Activated T-helper 2 cell treated with anti-CD3 and anti-CD28 coated beads, Interferon-gamma antibody, Interleukin-2, Interleukin-4, amounts not matched to agents 10 μg/mL and 5 μg/mL and 100 μg/mL, durations not matched to agents 14 hours and 24 hours and 36 hours (primary cell): ENCODE measurements at regions not wholly inside any gene's neighbourhood (a gene's known extent, or its start where the extent isn't known, plus 50 kb on each side); places are given as distances from the start of the nearest gene placed in this dataset.
"Not testable (repeated sequence)": the region's sequence is repeated elsewhere in the genome, so short reads cannot be mapped to it uniquely, and the experiment has no call there.

Experiments
- DNase-seq: peaks from one replicate; pipeline ENCODE4 v3.0.0; 2021; ENCODE audit warnings: low spot score
- H3K27ac Mint-ChIP-seq: one replicate; pipeline ENCODE4 v1.8.0; 2021; ENCODE audit warnings: mixed read lengths
- H3K27me3 Mint-ChIP-seq: one replicate; pipeline ENCODE4 v1.8.0; 2021; ENCODE audit warnings: low read depth, mixed read lengths
- H3K36me3 Mint-ChIP-seq: one replicate; pipeline ENCODE4 v1.8.0; 2021; ENCODE audit warnings: low read depth, mixed read lengths
- H3K4me1 Mint-ChIP-seq: one replicate; pipeline ENCODE4 v1.8.0; 2021; ENCODE audit warnings: low read depth, mixed read lengths
- H3K4me3 Mint-ChIP-seq: one replicate; pipeline ENCODE4 v1.8.0; 2021; ENCODE audit warnings: low read depth, mild to moderate bottlenecking, moderate library complexity, mixed read lengths
- H3K9me3 Mint-ChIP-seq: one replicate; pipeline ENCODE4 v1.8.0; 2021; ENCODE audit warnings: mixed read lengths
- intact Hi-C: fragments of 100-400 bp; cut with micrococcal nuclease; formaldehyde crosslinking; loops from one replicate; pipeline ENCODE4 v1.15.1; 2023

DNA sequence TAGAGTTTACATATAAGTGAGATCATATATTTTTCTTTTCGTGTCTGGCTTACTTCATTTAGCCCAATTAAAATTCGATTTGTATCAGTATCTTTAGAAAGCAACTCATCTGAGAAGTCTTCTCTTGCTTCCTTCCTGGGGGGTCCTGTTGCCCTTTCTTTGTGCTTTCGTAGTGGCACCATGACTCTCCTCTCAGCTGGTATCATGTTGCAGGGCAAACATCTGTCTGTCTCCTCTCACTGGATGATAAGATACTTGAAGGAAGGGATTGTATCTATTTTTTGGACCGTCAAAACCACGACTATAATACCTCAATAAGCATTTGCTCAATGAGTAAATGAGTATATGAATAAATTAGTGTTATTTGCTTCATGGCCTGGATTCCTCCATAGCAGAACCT is 382.5 kb upstream of the SORCS1 start:
- Mint-ChIP-seq H3K27ac (no peak overlapping the region), H3K9me3 (peaks cover 24% of the 10 kb centered on the region), H3K36me3 (no peaks in the 10 kb centered on the region), H3K4me3 (no peak overlapping the region), H3K4me1 (no peaks in the 10 kb centered on the region), H3K27me3 (no peaks in the 10 kb centered on the region)
- no peak for DNase-seq
- intact Hi-C loops = no loop called here

DNA sequence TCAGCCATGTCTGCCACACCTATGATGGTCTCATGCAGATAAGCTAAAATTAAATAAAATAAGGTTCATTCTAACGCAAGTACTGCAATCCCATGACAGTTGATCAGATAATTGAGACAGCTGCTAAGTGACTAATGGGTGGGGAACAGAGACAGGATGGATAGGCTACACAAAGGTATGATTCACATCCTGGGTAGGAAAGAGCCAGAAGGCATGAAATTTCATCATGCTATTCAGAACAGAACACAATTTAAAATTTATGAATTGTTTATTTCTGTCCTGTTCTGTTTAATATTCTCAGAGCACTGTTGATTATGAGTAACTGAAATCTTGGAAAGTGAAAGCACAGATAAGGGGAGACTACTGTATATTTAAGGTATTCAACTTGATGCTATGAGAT is 381.8 kb upstream of the SORCS1 start:
- Mint-ChIP-seq H3K4me3 (no peak overlapping the region), H3K27ac (no peak overlapping the region), H3K36me3 (no peaks in the 10 kb centered on the region), H3K27me3 (no peaks in the 10 kb centered on the region), H3K9me3 (peaks cover 24% of the 10 kb centered on the region), H3K4me1 (no peaks in the 10 kb centered on the region)
- no peak for DNase-seq
- intact Hi-C loops = no loop called here

DNA sequence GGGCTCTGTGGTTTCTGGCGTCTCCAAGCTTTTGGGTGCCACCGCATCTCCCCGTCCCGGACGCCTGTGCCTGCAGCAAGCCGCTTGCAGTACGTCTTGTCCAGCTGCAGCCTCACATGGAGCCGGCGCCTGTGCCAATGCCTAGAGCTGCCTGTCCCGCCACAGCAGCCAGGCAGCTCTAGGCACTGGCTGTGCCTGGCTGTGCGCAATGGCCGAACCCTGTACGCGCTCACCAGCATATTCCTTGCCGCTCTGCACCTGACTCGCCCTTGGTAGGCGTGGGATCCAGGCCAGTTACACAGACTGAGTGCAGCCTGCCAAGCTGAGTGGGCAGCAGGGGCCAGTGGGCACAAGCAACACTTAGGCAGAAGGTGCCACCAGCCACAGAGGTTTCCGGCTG is 381.2 kb upstream of the SORCS1 start:
- no peak for DNase-seq
- H3K4me1 Mint-ChIP-seq = no peaks in the 10 kb centered on the region
- peaks cover 24% of the 10 kb centered on the region for H3K9me3 Mint-ChIP-seq
- no peak overlapping the region for H3K4me3 Mint-ChIP-seq
- no peaks in the 10 kb centered on the region for H3K36me3 Mint-ChIP-seq
- intact Hi-C loops = no loop called here
- H3K27me3 Mint-ChIP-seq = no peaks in the 10 kb centered on the region
- no peak overlapping the region for H3K27ac Mint-ChIP-seq

DNA sequence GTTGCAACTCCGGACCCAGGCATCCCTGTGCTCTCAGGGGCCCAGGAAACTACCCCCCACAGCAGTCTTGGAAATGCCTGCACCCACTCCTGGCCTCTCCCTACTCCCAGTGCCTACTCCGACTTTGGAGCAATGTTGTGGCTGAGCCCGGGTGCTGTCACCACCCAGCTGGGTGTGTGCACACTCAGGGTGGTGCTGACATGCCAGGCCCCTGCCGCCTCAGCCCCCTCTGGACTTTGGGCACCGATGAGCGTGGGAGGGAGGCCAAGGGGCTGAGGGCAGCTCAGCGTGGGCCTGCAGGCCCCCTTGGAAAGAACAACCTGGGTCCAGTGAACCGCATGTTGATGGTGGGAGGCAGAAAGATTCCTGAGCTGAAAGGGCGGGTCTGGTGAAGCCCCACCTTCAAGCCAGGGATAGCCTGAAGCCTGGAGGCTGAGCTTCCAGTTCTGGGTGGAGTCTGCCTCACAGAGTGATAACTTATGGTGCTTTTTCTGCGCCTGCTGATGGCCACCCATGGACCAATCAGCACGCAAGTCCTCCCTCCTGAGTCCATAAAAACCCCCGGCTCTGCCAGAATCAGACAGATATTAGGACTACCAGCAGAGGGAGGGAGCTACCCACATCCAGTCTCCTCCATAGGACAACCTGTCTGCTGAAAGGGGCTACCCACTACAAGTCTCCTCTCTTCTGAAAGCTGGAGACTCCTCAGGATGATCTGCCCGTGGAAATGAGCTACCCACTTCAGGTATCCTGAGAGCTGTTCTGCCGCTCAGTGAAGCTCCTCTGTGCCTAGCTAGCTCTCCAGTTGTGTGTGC is 380.4 kb upstream of the SORCS1 start:
- no peak overlapping the region for H3K27ac Mint-ChIP-seq
- H3K4me3 Mint-ChIP-seq = no peak overlapping the region
- H3K27me3 Mint-ChIP-seq = no peaks in the 10 kb centered on the region
- DNase-seq = no peak
- H3K4me1 Mint-ChIP-seq = no peaks in the 10 kb centered on the region
- intact Hi-C loops = no loop called here
- H3K36me3 Mint-ChIP-seq = no peaks in the 10 kb centered on the region
- peaks cover 24% of the 10 kb centered on the region for H3K9me3 Mint-ChIP-seq

DNA sequence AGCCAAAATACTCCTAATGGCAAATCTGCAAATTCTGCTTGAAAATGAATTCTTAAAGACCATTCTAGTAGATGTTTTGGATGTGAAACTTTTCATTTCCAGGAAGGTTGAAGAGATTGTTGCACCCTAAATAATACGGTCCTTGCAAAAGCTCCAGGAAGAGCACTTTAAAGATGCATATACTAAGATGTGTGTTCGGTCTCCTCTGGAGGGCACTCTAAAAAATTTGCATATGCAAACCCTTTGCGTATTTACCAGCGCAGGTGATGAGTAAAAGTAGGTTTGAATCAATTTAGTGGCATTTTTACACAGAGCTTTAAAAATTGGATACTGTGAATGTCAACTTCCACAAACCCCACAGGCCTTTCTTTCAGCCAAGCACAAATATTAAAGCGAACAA is 378.1 kb upstream of the SORCS1 start:
- H3K4me3 Mint-ChIP-seq = no peak overlapping the region
- DNase-seq = no peak
- intact Hi-C loops = no loop called here
- peaks cover 28% of the 10 kb centered on the region for H3K9me3 Mint-ChIP-seq
- H3K36me3 Mint-ChIP-seq = no peaks in the 10 kb centered on the region
- no peaks in the 10 kb centered on the region for H3K27me3 Mint-ChIP-seq
- H3K27ac Mint-ChIP-seq = no peak overlapping the region
- H3K4me1 Mint-ChIP-seq = no peaks in the 10 kb centered on the region

DNA sequence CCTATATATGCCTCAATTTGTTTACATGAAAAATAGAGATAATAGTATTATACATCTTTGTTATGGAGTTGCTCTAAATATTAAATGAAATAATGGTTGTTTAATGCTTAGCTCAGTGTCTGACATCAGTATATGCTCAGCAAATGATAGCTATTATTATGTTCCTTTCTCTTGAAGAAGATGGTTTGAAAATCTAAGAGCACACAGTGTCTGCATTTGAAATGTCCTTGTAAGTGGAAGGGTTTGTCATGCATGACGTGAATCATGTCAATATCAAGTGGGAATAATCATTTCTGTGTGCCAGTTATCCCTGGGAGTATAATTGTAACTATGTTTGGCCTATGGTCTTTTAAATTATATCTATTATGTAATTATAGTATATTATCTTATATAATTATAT is 377.5 kb upstream of the SORCS1 start:
- Mint-ChIP-seq H3K27me3 (no peaks in the 10 kb centered on the region), H3K4me3 (no peak overlapping the region), H3K27ac (no peak overlapping the region), H3K36me3 (no peaks in the 10 kb centered on the region), H3K4me1 (no peaks in the 10 kb centered on the region), H3K9me3 (peaks cover 34% of the 10 kb centered on the region)
- intact Hi-C loops = no loop called here
- no peak for DNase-seq

DNA sequence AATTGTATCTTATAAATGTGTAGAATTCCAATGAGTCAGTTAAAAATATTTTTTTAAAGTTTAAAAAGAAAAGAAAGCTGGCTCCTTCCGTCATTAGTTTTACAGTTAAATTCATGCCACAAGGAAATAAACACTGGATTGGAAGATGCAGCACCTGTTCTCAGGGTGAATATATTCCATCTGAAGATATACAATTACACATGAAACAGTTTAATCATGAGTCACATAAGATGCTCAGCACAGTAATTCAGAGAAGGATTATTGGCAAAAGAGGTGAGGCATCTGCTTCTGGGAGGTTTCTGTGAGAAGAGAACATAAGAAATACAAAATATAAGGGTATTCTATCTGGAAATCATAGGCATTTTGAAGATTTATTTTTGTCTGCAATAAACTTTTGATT is 376.5 kb upstream of the SORCS1 start:
- no peak for DNase-seq
- H3K9me3 Mint-ChIP-seq = peaks cover 28% of the 10 kb centered on the region
- intact Hi-C loops = no loop called here
- no peaks in the 10 kb centered on the region for H3K36me3 Mint-ChIP-seq
- H3K27me3 Mint-ChIP-seq = no peaks in the 10 kb centered on the region
- no peak overlapping the region for H3K27ac Mint-ChIP-seq
- no peak overlapping the region for H3K4me3 Mint-ChIP-seq
- no peaks in the 10 kb centered on the region for H3K4me1 Mint-ChIP-seq

DNA sequence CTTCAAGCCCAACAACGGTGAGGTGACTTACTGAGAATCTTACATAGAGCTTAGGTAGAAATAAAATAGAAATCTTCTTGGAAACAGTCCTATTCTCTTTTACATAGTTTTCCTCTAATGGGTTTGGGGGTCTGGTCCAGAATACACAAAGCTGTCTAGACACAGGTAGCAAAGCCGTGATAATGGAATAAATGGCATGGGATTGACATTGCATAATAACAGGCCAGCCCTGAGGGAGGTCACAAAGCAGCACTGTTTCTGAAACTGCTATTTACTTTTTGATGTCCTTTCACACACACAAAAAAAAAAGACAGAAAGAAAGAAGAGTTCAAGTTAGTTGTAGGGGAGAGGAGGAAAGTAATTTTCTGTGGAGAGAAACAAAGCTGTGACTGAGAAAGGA is 364.8 kb upstream of the SORCS1 start:
- H3K4me1 Mint-ChIP-seq = no peaks in the 10 kb centered on the region
- no peaks in the 10 kb centered on the region for H3K36me3 Mint-ChIP-seq
- no peak for DNase-seq
- H3K4me3 Mint-ChIP-seq = no peak overlapping the region
- intact Hi-C loops = no loop called here
- no peaks in the 10 kb centered on the region for H3K27me3 Mint-ChIP-seq
- peaks cover 21% of the 10 kb centered on the region for H3K9me3 Mint-ChIP-seq
- H3K27ac Mint-ChIP-seq = no peak overlapping the region

DNA sequence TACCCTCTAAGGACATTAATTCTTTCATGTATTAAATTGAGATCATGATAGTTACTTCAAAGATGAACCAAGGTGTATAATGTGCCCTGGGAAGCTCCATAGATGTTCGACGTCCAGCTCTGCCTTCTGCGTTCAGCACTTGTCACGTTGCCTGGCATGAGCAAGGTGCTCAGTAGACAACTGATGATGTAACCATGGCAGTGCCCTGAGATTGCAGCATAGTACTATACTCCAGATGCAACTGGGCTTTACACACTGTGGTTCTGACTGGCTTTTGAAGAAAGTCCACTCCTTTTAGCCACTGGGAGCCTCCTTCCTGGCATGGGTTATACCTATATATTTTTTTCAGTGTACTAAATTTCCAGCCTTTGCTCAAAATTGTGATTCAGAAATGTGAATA is 355.8 kb upstream of the SORCS1 start:
- Mint-ChIP-seq H3K36me3 (no peaks in the 10 kb centered on the region), H3K4me1 (no peaks in the 10 kb centered on the region), H3K4me3 (no peak overlapping the region), H3K9me3 (peaks cover 32% of the 10 kb centered on the region), H3K27me3 (no peaks in the 10 kb centered on the region), H3K27ac (no peak overlapping the region)
- intact Hi-C loops = no loop called here
- DNase-seq = no peak

DNA sequence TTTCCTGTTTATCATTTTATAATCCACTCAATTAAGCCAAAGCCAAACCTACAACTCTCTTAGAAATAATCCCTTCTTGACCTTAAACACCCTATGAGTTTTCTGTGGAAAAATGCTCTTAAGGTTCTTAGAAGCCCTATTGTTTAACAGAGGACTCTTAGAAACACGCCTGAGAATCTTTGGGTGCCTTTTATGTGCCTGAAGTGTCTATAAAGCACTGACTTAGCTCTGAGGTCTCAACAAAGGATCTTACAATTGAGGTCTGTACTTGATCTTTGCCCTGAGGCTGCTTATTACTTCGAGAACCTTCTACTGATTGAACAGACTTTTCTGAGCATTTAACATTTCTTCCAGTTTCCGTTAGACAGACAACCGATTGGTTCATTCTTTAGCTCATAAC is 353.3 kb upstream of the SORCS1 start:
- H3K9me3 Mint-ChIP-seq = peaks cover 36% of the 10 kb centered on the region
- intact Hi-C loops = no loop called here
- no peak overlapping the region for H3K4me3 Mint-ChIP-seq
- no peak for DNase-seq
- no peaks in the 10 kb centered on the region for H3K4me1 Mint-ChIP-seq
- H3K27ac Mint-ChIP-seq = no peak overlapping the region
- no peaks in the 10 kb centered on the region for H3K36me3 Mint-ChIP-seq
- H3K27me3 Mint-ChIP-seq = no peaks in the 10 kb centered on the region

DNA sequence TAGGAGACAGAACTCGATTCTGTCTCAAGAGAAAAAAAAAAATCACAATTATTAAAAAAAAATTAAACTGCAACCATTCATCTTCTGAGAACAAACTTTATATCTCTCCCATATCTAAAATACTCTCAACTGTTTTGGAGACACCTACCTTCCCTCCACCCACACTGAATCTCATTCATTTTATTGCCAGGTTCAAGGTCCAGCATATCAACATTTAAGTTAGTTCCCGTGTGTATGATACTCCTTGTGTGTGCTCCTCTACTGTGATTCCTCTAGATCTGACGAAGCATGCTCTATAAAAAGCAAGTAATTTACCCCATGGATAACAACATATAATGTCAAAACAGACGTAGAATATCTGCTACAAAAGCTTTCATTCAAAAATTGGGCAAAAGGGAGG is 351.8 kb upstream of the SORCS1 start:
- Mint-ChIP-seq H3K4me1 (no peaks in the 10 kb centered on the region), H3K27ac (no peak overlapping the region), H3K27me3 (no peaks in the 10 kb centered on the region), H3K9me3 (peaks cover 29% of the 10 kb centered on the region), H3K36me3 (no peaks in the 10 kb centered on the region), H3K4me3 (no peak overlapping the region)
- intact Hi-C loops = no loop called here
- DNase-seq = no peak

DNA sequence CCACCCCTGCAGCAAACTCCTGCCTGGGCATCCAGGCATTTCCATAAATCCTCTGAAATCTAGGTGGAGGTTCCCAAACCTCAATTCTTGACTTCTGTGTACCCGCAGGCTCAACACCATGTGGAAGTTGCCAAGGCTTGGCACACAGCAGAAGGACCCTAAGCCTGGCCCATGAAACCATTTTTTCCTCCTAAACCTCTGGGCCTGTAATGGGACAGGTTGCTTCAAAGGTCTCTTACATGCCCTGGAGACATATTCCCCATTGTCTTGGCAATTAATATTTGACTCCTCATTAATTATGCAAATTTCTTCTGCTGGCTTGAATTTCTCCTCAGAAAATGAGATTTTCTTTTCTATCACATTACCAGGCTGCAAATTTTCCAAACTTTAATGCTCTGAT is 339.5 kb upstream of the SORCS1 start:
- peaks cover 30% of the 10 kb centered on the region for H3K9me3 Mint-ChIP-seq
- H3K4me1 Mint-ChIP-seq, H3K36me3 Mint-ChIP-seq, H3K27ac Mint-ChIP-seq, H3K4me3 Mint-ChIP-seq, intact Hi-C loops, H3K27me3 Mint-ChIP-seq, DNase-seq: not testable (repeated sequence)

DNA sequence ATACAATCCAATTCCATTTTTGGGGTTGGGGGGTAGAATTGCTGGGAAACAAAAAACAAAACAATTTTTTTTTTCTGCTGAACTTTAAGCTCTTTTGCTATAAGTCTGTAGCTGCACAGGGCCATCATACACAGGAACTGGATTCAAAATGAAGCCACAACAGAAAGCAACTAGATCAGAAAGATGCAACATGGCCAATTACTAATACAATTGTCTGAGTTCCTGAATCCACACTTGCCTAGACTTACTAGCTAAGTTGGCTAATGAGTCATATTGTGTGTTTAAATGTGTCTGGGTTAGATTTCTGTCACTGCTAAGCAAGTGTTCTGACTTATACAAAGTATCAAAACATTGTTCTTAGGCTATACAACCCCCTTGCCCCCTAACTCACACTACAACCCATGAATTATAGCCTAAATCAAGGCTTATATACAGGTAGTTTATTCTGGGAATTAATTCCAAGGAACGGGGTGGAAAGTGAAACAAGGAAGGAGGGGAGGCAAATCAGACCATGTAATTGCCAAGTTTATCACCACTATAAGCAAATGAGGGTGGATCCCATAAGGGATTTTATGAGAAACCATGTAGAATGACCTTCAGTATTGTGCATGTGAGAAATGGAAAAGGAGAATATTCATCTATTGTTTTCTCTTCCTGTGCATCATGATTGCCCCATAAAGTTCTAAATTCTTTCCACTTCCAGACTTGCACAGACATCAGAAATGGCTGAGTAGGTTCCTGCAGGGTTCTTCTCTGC is 337.9 kb upstream of the SORCS1 start:
- Mint-ChIP-seq H3K27me3 (no peaks in the 10 kb centered on the region), H3K36me3 (no peaks in the 10 kb centered on the region), H3K27ac (no peak overlapping the region), H3K9me3 (peaks cover 29% of the 10 kb centered on the region), H3K4me1 (no peaks in the 10 kb centered on the region), H3K4me3 (no peak overlapping the region)
- DNase-seq = no peak
- intact Hi-C loops = no loop called here
